ENCODE measurements at regions not wholly inside any gene's neighbourhood (a gene's known extent, or its start where the extent isn't known, plus 50 kb on each side); places are given as distances from the start of the nearest gene placed in this dataset.

- no peaks in the 10 kb centered on the region for H4K20me1 ChIP-seq (ENCODE audit: low read length)
- BruUV-seq (replicated peaks): no TSS peak
- DNase-seq (no peak), ATAC-seq (no peak)
- no peaks in the 10 kb centered on the region for H3K9me2 ChIP-seq (replicated peaks; ENCODE audit: low read length)
- H3K4me3 ChIP-seq (ENCODE audit: low read length): no peak overlapping the region
- TF ChIP-seq EZH2phosphoT487 (IDR thresholded peaks at IDR 0.05; ENCODE audit: borderline replicate concordance, low read length): no peak
- TF ChIP-seq EZH2 (IDR thresholded peaks at IDR 0.05; ENCODE audit: low read length, unreplicated experiment): no peak
- TF ChIP-seq CTCF (conservative IDR thresholded peaks at IDR 0.05; ENCODE audit: low read depth, low read length): no peak
- H3K36me3 ChIP-seq (ENCODE audit: low read depth, low read length): no peaks in the 10 kb centered on the region
- H3K27ac ChIP-seq (ENCODE audit: low read length): no peak overlapping the region
- no peaks in the 10 kb centered on the region for H3K79me2 ChIP-seq (ENCODE audit: low read length)
- H3F3A ChIP-seq (ENCODE audit: low read length, unreplicated experiment): no peaks in the 10 kb centered on the region
- H3K9ac ChIP-seq (ENCODE audit: low read length): no peak overlapping the region
- no peak overlapping the region for H2AFZ ChIP-seq (ENCODE audit: low read length)
- no peaks in the 10 kb centered on the region for H3K27me3 ChIP-seq (ENCODE audit: low read length)
- H3K9me3 ChIP-seq (ENCODE audit: low read length): no peaks in the 10 kb centered on the region
- intact Hi-C loops (cut with micrococcal nuclease): no loop called here
- no peaks in the 10 kb centered on the region for H3K4me1 ChIP-seq (ENCODE audit: insufficient read depth, low read length)
- no peak overlapping the region for H3K4me2 ChIP-seq (ENCODE audit: low read length)
- POLR2A ChIA-PET (ENCODE audit: unreplicated experiment): no interaction called here
- CTCF ChIA-PET: no interaction called here
These were observed 61.8 kb upstream of the RBFOX1 start for GRCh38 chr16:7270823-7271222.

- BruUV-seq (replicated peaks): no TSS peak
- no peak overlapping the region for H3K4me3 ChIP-seq (ENCODE audit: low read length)
These were observed 62.6 kb upstream of the RBFOX1 start for GRCh38 chr16:7270006-7270405.

GRCh38 chr16:7268182-7268581 lies 64.5 kb upstream of the RBFOX1 start:
- Histone ChIP-seq H3F3A (ENCODE audit: low read length, unreplicated experiment) (no peaks in the 10 kb centered on the region), H3K36me3 (ENCODE audit: low read depth, low read length) (no peaks in the 10 kb centered on the region), H3K9me2 (replicated peaks; ENCODE audit: low read length) (no peaks in the 10 kb centered on the region), H3K4me1 (ENCODE audit: insufficient read depth, low read length) (no peaks in the 10 kb centered on the region), H3K9me3 (ENCODE audit: low read length) (no peaks in the 10 kb centered on the region), H3K27ac (ENCODE audit: low read length) (no peak overlapping the region), H3K27me3 (ENCODE audit: low read length) (no peaks in the 10 kb centered on the region), H3K9ac (ENCODE audit: low read length) (no peak overlapping the region), H3K4me2 (ENCODE audit: low read length) (no peak overlapping the region), H3K79me2 (ENCODE audit: low read length) (no peaks in the 10 kb centered on the region), H4K20me1 (ENCODE audit: low read length) (no peaks in the 10 kb centered on the region), H3K4me3 (ENCODE audit: low read length) (no peak overlapping the region), H2AFZ (ENCODE audit: low read length) (no peak overlapping the region)
- CTCF ChIA-PET: no interaction called here
- intact Hi-C loops (cut with micrococcal nuclease): no loop called here
- DNase-seq: peak; percentile 7
- no TSS peak for BruUV-seq (replicated peaks)
- POLR2A ChIA-PET (ENCODE audit: unreplicated experiment): no interaction called here
- TF ChIP-seq EZH2phosphoT487 (IDR thresholded peaks at IDR 0.05; ENCODE audit: borderline replicate concordance, low read length) (no peak), EZH2 (IDR thresholded peaks at IDR 0.05; ENCODE audit: low read length, unreplicated experiment) (no peak), CTCF (conservative IDR thresholded peaks at IDR 0.05; ENCODE audit: low read depth, low read length) (peak; percentile 50)
- no peak for ATAC-seq

More at GRCh38 chr16:7270006-7270405, 62.6 kb upstream of the RBFOX1 start:
- no peak overlapping the region for H3K27ac ChIP-seq (ENCODE audit: low read length)
- no peaks in the 10 kb centered on the region for H3K9me2 ChIP-seq (replicated peaks; ENCODE audit: low read length)
- H3K9me3 ChIP-seq (ENCODE audit: low read length): no peaks in the 10 kb centered on the region
- H2AFZ ChIP-seq (ENCODE audit: low read length): no peak overlapping the region
- H3K36me3 ChIP-seq (ENCODE audit: low read depth, low read length): no peaks in the 10 kb centered on the region
- no peak for ATAC-seq
- no peak overlapping the region for H3K9ac ChIP-seq (ENCODE audit: low read length)
- H4K20me1 ChIP-seq (ENCODE audit: low read length): no peaks in the 10 kb centered on the region
- TF ChIP-seq CTCF (conservative IDR thresholded peaks at IDR 0.05; ENCODE audit: low read depth, low read length) (no peak), EZH2 (IDR thresholded peaks at IDR 0.05; ENCODE audit: low read length, unreplicated experiment) (no peak), EZH2phosphoT487 (IDR thresholded peaks at IDR 0.05; ENCODE audit: borderline replicate concordance, low read length) (no peak)
- no peak for DNase-seq
- H3K27me3 ChIP-seq (ENCODE audit: low read length): no peaks in the 10 kb centered on the region
- no peaks in the 10 kb centered on the region for H3K4me1 ChIP-seq (ENCODE audit: insufficient read depth, low read length)
- H3K79me2 ChIP-seq (ENCODE audit: low read length): no peaks in the 10 kb centered on the region
- intact Hi-C loops (cut with micrococcal nuclease): no loop called here
- POLR2A ChIA-PET (ENCODE audit: unreplicated experiment): no interaction called here
- CTCF ChIA-PET: no interaction called here
- H3F3A ChIP-seq (ENCODE audit: low read length, unreplicated experiment): no peaks in the 10 kb centered on the region
- no peak overlapping the region for H3K4me2 ChIP-seq (ENCODE audit: low read length)
